Bronchial epithelial cell (primary cell): ENCODE measurements at regions not wholly inside any gene's neighbourhood (a gene's known extent, or its start where the extent isn't known, plus 50 kb on each side); places are given as distances from the start of the nearest gene placed in this dataset.

Source experiments
- DNase-seq: peaks from one replicate; pipeline ENCODE4 v3.0.0-alpha.2; 2010; ENCODE audit warnings: low read depth
- FAIRE-seq: peaks from 2 replicates; lab custom pipeline; 2011; peaks lifted over from hg19 to GRCh38; lab: Jason Lieb, UNC
- H3K27me3 ChIP-seq: 2 replicates; pipeline ENCODE4 v1.5.1; 2011; ENCODE audit warnings: low read length; ENCODE audit not compliant: control insufficient read depth, insufficient read depth
- H3K36me3 ChIP-seq: 2 replicates; pipeline ENCODE4 v1.5.1; 2011; ENCODE audit warnings: low read length; ENCODE audit not compliant: control insufficient read depth, insufficient read depth
- H3K4me3 ChIP-seq: 2 replicates; pipeline ENCODE4 v1.5.1; 2011; ENCODE audit warnings: mild to moderate bottlenecking, low read depth, low read length, control low read depth
- CTCF ChIP-seq: IDR thresholded peaks from 2 replicates; pipeline ENCODE4 v1.5.1; 2011; ENCODE audit warnings: mild to moderate bottlenecking, moderate library complexity, low read length, control low read depth, inconsistent platforms; ENCODE audit not compliant: insufficient read depth, severe bottlenecking

GRCh38 chr1:47703156-47703825 is 265.4 kb downstream of the FOXD2 start:
- no peaks in the 10 kb centered on the region for H3K36me3 ChIP-seq
- DNase-seq (no peak), FAIRE-seq (no peak)
- no peak for TF ChIP-seq CTCF
- peaks cover 7% of the 10 kb centered on the region for H3K27me3 ChIP-seq
- H3K4me3 ChIP-seq: no peak overlapping the region

GRCh38 chr1:47703981-47704596 is 266.2 kb downstream of the FOXD2 start:
- no peak for TF ChIP-seq CTCF
- no peak overlapping the region for H3K4me3 ChIP-seq
- no peaks in the 10 kb centered on the region for H3K36me3 ChIP-seq
- DNase-seq: peak; percentile 35
- FAIRE-seq: no peak
- H3K27me3 ChIP-seq: peaks cover 14% of the 10 kb centered on the region

GRCh38 chr1:47705517-47706130 is 267.8 kb downstream of the FOXD2 start:
- Histone ChIP-seq H3K27me3 (peaks cover 25% of the 10 kb centered on the region), H3K36me3 (no peaks in the 10 kb centered on the region), H3K4me3 (no peak overlapping the region)
- TF ChIP-seq CTCF: no peak
- no peak for FAIRE-seq
- no peak for DNase-seq

- no peak for FAIRE-seq
- H3K4me3 ChIP-seq: no peak overlapping the region
- H3K27me3 ChIP-seq: peaks cover 27% of the 10 kb centered on the region
Measured at GRCh38 chr1:47707503-47707902, 269.7 kb downstream of the FOXD2 start.

DNA sequence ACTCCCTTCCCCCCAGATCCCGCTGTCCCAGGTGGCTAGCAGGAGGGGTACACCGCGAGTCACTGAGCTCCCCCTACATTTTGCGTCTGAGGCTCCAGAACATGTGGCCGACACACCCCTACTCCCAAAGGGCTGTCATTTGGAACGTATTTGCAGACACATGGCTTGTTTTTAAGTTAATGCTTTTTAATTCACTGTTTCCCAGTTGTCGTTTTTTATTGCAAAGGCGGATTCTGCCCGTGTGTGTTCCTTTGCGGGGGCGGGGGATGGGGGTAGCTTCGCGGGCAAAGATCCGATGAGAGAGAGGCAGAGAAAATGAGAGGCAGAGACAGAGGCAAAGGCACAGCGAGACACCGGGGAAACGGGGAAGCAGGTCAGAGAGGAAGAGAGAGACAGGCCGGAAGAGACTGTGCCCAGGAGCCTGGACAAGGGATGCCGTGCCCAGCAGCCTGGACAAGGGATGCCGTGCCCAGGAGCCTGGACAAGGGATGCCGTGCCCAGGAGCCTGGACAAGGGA is 270.2 kb downstream of the FOXD2 start:
- no peaks in the 10 kb centered on the region for H3K36me3 ChIP-seq
- FAIRE-seq (no peak), DNase-seq (no peak)
- H3K4me3 ChIP-seq: no peak overlapping the region
- peaks cover 27% of the 10 kb centered on the region for H3K27me3 ChIP-seq
- no peak for TF ChIP-seq CTCF

More at GRCh38 chr1:47707503-47707902, 269.7 kb downstream of the FOXD2 start:
- no peak for DNase-seq
- no peaks in the 10 kb centered on the region for H3K36me3 ChIP-seq
- TF ChIP-seq CTCF: no peak
